GM21528 (cell line): ENCODE measurements at regions not wholly inside any gene's neighbourhood (a gene's known extent, or its start where the extent isn't known, plus 50 kb on each side); places are given as distances from the start of the nearest gene placed in this dataset.

Experiments
- ATAC-seq: cut with Tn5 transposase; IDR thresholded peaks from one replicate; pipeline ENCODE4 v1.9.1; 2021; ENCODE audit warnings: mild to moderate bottlenecking, moderate library complexity; ENCODE audit not compliant: unreplicated experiment, low FRiP score

DNA sequence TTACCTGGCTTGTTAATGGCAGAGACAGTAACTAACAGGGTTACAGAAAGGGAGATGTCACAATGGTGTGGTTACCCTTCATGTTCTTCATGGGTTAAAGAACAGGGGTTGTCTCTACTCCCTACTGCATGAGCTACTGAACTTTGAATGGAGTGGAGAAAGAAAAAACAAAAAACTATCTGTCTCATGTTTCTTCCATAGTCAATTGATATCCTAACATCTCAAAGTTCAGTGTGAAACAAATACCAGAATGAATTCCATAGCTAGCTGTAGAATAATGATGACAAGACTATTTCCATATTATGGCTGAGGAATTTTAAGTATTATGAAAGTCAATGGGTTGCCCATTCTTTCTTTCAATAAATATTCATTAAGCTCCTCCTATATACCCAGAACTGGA is 161.3 kb upstream of the LPP start:
- no peak for ATAC-seq

DNA sequence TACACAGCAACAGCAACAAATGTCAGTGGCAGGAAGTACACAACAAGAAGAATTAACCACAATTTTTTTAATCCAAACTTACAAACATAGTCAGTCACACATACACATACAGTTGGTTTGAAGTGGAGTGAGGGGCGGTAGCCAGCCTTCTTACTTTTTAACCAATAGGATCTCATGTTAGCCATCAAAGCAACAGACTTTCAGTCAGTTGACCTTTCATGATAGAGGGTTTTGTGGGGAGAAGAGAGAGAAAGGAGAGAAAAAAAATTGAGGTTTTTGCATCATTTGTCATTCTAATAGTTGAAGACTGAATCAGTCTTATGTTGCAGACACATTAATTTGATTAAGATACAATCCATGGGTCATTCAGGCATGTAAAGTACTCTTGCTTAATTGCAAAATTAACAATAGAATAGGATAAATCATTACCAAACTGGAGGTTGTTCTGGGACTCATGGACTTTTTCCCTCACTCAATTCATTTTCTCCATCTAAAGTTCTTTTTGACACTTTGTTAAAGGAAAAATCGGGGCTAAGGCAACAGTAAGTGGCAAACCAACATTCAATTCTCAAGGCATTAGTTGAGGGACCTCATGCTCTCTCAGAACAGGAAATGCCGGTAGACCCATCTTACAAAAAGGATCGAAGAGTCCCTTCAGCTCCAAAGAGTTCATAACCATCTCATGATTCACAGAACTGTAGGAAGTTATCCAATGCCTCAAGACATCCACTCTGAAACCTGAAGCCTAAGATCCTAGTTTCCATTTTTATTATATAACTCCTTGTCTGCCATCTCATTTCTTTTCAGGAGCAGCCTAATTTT is 159.5 kb upstream of the LPP start:
- ATAC-seq: no peak

DNA sequence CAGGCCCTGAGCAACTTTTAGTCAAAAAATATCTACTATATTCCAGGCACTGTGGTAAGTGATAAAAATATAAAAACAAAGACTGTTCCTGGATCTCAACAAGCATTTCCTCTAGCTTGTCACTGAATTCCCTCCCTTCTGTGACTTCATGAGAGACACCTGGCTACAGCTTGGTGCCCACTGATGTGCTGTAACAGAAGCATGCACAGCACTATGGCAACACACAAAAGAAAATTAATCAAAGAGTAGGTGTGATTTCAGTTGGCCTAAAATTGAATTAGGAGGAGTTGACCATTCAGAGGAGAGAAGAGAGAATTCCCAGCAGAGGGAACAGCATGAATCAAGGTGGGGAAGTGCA is 158.9 kb upstream of the LPP start:
- no peak for ATAC-seq

DNA sequence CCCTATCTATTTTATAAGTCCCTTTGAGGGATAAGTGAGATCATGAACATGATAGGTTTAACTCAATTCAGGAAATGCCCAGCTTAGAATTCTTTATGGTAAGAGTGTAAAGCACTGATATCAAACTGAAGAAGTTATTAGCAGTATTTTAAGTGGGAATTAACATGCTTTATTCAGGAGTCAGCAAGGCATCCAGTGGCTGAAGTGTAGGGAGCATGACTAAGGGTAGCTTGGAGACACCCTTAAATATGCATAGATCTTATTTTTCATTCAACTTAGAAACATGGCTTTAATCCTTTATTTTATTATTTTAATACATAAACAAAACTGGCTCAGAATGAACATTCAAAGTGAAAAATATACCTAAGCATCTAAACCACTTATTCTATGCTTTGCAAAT is 158.3 kb upstream of the LPP start:
- ATAC-seq: no peak

DNA sequence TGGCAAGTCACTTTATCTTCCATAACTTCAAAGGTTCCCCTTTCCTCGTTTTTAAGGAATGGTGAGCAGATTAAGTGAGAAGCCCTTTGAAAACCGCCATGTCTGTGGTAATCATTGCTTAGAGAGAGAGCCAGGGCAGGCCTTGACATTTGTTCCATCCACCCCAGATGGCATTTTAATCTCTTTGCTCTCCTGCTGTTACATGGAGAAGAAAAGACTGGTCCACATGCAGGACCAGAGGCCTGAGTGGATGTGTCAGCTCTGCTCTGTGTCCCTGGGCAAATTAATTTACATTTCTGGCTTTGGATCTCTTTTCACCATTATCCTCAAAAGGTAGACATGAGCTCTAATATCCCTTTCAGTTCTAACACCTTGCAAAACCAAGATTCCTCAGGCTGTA is 157.3 kb upstream of the LPP start:
- no peak for ATAC-seq

DNA sequence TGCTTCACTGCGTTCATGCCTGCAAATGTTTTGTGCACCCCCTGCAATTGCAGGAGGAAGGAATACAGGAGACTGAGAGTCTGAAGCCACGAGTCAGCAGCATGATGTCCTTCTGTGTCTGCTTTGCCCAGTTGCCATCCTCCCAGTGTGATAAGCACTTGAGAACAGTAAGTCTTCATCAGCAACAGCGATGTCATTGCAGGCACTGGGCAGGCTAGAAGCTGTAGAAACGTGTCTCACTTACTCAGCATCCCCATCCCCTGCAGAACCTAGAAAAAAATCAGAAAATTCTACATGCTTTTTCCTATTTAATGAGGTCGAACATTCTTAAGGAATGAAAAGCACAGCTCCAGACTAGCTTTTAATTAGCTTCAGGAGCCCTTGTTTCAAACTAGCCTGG is 156.5 kb upstream of the LPP start:
- no peak for ATAC-seq

DNA sequence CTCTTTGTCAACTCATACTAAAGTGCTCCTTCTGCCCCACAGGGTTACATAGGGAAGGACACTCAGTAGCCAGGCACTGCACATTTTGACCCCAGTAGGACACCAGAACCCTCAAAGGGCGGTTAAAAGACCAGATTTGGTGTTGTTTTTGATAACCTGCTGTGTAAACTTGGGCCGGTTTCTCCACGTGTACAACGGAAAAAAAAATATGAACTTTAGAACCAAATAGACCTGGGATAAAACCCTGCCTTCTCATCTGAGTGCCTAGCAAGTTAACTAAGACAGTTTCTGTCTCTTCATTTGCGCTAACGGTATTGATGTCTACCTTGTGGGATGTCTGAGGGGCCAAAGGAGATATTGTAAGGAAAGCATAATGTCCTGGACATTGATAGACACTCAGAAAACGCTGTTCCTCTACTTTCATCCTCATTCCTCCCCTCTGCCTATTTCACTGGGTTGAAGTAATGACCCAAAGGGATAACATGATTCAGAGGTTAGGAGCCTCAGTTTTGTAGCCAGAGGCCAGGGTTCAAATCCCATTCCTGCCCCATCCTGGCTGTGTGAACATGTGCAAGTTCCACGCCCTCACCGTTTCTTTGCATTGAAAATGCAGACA is 155.9 kb upstream of the LPP start:
- no peak for ATAC-seq

DNA sequence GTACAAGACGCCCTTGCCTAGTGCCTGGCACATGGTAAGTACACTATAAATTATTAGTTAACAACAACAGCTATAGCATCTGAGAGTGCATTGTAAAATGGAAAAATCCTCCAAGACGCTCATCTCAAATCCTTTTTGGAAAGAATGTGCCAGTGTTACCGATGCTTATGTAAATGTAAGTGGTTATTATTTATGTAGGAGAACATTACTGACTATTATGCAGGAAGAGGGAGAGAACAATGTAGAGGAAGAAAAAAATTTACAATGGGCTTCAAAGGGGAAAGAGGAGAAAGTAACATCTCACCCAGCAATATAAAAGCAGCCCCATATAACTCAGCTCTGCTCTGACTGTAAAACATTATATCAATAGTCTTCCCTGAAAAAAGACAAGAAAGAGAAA is 155.3 kb upstream of the LPP start:
- no peak for ATAC-seq

DNA sequence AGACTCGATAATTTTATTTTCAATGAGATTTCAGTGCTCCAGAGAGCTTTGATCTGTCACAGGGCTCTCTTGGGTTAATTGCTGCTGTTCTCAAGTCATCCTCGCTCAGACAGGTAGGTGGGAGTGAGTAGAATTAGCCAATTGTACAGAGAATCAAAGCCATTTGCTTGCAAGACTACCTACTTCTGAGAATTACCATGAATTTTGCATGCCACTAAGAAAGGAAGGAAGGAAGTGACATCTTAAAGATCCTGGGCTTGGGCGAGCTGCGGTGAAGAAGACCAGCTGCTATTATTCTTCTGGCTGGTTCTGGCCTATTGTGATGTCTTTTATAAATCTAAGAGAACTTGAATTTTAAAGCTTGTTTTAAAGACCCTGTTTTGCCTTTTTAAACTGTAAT is 154.1 kb upstream of the LPP start:
- no peak for ATAC-seq

DNA sequence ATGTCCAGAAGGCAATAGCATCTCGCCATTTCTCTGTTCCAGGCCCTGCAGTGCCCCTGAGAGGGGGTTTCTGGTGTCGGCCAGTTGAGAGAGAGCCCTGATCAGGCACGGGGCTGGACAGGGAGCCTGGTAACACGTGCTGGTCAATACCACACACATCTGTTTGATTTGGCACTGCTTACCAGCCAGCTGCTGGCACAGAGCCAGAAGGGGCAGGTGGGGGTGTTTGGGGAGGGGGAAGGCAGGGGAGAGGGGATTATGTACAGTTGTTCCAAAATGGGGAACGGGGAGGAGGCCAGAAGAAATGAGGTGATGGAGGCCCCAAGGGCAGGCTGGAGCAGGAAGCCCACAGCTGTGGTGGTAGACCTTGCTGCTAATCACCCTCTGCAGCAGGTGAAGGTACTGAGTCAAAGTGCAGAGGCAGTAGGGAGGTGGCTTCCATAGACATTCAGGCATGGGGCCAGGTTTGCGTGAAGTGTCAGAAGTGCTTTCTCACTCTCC is 153.5 kb upstream of the LPP start:
- no peak for ATAC-seq

DNA sequence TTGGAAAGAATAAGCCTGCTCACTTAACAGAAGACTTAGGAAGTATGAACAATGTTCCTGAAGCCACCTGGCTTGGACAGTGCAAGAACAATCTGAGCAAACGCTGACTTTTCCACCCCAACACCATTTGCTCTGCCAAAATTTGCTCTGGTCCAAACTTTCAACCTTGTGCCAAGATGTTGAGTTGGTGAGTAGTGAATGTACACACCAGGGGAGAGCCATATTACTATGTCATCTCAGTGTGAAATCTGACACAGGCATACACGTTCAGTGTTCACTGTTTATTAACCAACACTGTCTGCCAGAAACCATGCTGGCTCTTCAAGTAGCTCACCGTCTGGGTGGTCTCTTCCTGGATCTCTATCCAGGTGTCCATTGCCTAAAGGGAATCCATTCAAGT is 152.9 kb upstream of the LPP start:
- no peak for ATAC-seq

DNA sequence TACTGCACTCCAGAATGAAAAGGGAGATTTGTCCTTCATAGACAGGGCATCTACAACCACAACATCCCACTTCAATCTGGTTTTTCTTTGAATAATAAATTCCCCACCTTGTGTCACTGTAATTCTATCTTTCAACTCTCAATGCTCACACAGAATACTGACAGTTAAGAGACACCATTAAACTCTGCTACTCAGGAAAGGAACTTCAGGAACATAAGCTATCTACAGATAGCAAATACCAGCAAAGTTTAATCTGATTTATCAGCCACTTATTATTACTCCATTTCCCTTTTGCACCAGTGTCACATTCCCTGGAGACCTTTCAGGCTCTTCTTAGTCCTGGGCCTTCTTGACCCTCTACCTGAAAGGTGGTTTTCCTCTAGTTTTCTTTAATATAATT is 152.0 kb upstream of the LPP start:
- ATAC-seq: no peak

DNA sequence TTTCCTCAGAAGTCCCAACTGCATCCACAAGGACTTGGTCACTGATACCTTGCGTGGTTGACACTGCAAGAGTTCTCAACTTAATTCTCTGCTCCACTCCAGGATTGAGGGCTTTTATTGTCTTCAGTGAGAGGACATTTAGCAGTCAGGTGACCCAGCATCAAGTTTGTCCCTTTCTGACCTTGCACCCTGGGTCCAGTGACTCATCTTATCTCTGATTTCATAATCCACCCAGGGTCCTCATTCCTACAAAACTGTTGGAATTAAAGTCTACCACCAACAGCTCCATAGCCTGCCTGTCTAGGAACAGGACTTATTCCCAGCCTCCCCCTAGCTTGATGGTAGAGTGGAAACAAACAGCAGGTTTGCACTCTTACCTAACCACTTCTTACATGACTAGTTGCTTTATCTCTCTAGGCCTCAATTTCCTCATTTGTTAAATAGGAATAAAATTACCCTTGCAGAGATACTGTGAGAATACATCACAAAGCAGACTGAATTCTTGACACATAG is 151.3 kb upstream of the LPP start:
- ATAC-seq: no peak

DNA sequence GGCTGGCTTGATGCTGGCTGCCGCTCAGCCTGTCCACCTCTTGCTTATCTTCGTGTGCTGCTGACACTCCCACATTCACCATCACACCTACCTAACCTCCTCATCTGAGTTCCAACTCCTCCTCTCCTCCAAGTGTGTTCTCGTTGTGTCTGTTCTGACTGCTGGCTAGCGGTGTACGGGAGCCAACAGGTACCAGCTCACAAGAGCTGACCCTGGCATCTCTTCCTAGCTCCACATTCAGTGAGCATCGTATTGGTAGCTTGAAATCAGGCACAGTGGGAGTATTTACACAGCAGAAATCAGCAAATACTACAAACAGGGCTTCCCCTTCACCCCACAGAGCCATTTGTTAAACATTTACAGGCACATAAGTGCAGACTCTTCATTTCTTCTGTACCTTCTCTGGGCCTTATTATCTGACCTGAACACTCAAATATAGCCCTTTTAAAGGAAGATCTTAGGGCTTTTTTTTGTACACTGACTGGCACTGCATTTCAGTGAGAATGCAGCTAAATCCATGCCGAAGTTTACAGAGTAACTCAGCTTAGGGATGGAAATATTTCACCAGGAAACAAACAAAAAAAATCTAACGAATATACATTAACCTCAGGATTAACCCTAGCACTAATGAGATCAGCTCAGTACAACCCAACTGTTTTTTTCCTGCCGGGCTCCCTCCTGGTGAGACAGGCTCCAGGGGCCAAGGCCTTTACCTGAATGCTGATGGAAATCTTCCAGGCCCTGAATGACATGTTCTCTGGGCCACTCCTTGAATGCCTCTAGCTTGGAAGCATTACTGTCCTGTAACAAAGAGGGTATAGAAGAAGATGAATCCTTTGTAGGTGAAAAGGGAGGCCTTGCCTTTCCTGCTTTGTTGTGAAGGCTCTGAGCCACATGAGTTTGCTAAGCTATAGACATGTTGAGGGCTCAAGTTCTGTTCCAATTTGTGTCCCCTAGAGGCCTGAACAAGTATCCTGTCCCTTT is 150.5 kb upstream of the LPP start:
- no peak for ATAC-seq

DNA sequence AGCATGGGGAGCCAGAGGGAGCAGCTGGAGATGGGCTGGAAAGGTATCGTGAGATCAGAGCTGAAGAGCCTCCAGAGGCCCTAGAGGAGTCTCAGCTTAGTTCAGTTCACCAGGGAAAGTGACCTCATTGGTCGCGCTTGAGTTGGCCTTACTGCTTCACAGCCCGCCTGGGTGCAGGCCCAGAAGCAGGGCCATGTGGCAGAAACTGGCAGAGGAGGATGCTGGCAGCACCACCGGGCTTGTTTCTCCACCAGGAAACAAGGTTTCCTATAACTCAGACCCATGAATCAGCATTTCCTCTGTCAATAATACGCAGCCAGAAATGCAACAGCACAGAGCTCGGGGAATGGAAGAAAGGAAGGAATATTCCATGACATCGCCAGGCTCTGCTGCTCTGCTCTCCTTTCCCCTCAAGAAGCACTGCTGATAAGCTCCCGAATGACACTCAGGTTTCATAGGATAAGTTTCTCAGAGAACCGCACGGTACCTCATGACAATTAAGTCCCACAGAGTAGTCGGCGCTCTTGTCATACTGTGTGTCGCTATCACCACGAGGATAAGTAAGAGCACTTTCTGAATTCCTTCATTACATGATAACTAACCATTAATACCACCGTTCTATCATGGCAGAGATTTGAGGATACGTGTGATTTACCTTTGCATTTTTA is 147.1 kb upstream of the LPP start:
- no peak for ATAC-seq

DNA sequence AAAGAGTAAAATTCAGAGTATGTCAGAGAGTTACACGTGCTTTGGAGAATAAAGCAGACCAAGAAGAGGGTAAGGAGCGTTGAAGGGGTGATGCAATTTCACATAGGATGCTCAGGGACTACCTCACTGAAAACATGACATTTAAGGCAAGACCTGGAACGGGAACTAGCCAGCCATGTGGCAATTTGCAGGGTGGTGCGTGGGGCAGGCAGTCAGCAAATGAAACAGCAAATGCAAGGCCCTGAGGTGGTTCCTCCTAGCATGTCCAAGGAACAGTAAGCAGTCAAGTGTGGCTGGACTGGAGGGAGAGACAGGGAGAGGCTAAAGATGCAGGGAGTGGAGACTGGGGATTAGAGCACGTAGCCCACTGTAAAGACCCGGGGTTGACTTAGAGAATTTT is 146.1 kb upstream of the LPP start:
- no peak for ATAC-seq

DNA sequence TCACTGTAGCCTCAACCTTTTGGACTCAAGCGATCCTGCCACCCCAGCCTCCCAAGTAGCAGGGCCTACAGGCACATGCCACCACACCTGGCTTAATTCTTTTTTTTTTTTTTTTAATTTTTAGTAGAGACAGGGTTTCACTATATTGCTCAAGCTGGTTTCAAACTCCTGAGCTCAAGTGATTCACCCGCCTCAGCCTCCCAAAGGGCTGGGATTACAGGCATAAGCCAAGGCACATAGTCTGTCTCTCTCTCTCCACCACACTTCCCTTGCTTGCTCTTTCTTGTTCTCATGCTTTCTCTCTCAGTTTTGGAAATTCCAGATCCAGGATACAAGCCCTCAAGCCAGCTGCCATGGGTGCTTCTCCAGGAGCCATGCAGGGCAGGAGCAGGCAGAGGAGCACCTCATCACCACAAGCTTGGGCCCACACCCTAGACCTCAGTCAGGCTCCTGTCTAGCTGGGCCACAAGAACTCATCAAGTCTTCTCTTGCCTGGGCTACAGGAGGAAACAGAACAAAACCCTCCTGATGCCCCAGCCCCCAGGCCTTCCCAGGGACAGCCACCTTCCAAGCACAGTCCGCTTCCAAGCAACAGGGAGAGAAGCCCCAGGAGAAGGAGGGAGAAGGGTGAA is 145.3 kb upstream of the LPP start:
- no peak for ATAC-seq

DNA sequence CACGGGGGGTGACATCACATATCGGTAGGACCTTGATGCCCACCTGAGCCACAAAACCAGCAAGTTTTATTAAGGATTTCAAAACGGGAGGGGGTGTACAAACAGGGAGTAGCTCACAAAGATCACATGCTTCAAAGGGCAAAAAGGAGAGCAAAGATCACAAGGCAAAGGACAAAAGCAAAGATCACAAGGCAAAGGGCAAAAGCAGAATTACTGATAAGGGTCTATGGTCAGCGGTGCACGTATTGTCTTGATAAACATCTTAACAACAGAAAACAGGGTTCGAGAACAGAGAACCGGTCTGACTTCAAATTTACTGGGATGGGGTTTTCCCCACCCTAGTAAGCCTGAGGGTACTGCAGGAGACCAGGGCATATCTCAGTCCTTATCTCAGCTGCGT is 143.5 kb upstream of the LPP start:
- no peak for ATAC-seq

DNA sequence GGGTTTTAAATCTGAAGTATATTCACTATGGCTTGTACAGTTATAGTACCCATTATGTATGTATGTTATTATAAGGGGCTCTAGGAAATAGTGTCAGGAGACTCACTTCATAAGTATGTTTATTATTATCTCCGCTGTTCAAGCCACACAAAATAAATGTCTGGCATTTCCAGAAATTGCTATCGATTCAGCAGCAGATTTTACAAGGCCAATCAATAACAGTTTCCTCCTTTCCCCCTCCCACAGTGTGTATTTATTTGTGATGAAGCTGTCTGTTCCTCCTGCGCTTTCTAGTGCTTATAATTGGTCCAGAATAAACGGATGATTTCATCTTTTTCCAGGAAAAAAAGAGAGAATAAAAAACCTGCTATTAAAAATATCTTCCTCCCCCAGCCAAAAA is 134.2 kb upstream of the LPP start:
- ATAC-seq: no peak

DNA sequence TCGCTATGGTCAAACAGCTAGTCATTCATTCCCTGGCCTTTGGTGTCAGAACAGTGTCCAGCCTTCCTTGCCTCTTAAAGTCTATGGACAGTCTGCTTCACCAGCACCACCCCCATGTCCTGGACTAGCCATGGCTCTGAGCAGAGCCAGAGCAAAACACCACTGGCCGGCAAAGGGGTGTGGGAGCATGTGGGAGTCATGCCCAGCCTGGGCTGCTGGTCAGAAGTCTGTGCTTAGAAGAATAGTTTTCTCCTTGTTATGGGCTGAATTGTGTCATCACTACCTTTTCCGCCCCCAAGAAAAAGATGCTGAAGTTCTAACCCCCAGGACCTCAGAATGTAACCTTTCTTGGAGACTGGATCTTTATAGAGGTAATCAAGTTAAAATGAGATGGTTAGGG is 132.9 kb upstream of the LPP start:
- ATAC-seq: no peak
